GM19463 (cell line): ENCODE measurements at regions not wholly inside any gene's neighbourhood (a gene's known extent, or its start where the extent isn't known, plus 50 kb on each side); places are given as distances from the start of the nearest gene placed in this dataset.

ENCODE experiments used
- ATAC-seq: cut with Tn5 transposase; IDR thresholded peaks from one replicate; pipeline ENCODE4 v1.9.1; 2021; ENCODE audit warnings: mild to moderate bottlenecking, moderate library complexity; ENCODE audit not compliant: unreplicated experiment

DNA sequence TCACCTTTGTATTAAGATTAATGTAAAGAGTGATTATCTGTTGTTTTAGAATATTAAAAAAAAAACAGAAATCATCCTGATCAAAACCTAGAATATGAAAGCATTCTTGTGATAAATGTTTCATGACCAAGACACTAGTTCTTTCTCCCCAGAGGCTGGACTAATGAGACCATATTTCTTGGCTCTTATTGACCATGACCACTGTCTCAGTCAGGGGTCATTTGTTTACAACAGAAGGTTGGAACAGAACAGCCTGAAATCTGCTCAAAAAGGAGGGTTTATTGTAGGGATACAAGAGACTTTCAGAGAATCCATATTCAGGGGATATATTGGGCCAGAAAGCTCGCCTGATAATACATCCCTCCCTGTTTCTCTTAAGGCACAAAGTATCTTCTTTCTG lies 87.7 kb downstream of the TMEM30B start:
- no peak for ATAC-seq

DNA sequence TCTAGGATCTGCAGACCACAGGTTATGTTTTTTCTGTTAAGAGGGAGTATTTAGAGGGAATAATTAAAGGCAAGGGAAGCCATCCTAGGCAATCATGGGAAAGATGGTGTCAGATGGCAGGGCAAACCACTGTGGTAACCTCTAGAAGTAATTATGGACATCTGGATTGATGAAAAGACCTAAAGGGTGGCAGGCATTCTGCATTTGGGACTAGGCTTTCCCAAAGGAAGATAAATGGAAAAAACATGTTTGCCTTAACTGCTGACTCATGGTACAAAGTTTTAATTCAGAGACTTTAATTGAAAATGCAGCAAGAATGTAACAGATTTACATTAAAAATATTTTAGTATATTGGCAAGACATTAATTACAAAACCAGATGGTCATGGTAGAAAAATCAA lies 88.1 kb downstream of the TMEM30B start:
- no peak for ATAC-seq

DNA sequence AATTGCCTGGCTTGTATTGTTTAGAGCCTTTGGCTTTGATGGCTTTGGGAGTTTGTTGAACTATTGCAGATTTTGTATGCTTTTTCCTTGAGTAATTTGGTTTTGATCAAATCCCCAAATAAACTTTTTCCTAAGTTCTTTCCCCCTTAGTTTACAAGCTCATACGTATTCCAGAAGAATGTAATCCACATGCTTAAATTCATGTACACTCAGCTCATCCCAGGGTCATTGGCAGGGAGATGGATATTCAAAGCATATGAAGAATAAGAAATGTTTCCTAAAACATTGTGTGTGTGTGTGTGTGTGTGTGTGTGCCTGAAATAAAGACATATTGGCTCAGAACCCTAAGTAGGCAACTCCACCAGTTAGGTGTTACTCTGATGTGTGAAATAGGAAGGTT lies 89.4 kb downstream of the TMEM30B start:
- ATAC-seq, result no peak

DNA sequence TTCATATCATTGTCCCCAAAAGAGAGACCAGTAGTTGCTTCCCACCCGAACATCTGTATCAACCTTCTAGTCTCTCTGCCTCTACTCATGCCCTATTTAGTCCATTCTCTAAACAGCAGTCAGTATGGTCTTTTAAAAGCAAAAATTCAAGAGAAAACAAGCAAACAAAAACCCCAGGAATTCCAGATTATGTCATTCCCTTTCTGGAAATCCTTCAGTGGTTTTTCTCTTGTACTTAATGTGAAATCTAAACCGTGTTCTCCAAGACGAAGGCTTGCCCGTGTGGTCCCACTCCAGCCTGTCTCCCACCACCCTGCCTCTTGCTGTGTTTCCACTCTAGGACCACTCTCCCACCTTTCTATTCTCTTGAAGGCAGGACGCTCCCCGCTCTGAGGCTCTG lies 90.8 kb downstream of the TMEM30B start:
- no peak for ATAC-seq

DNA sequence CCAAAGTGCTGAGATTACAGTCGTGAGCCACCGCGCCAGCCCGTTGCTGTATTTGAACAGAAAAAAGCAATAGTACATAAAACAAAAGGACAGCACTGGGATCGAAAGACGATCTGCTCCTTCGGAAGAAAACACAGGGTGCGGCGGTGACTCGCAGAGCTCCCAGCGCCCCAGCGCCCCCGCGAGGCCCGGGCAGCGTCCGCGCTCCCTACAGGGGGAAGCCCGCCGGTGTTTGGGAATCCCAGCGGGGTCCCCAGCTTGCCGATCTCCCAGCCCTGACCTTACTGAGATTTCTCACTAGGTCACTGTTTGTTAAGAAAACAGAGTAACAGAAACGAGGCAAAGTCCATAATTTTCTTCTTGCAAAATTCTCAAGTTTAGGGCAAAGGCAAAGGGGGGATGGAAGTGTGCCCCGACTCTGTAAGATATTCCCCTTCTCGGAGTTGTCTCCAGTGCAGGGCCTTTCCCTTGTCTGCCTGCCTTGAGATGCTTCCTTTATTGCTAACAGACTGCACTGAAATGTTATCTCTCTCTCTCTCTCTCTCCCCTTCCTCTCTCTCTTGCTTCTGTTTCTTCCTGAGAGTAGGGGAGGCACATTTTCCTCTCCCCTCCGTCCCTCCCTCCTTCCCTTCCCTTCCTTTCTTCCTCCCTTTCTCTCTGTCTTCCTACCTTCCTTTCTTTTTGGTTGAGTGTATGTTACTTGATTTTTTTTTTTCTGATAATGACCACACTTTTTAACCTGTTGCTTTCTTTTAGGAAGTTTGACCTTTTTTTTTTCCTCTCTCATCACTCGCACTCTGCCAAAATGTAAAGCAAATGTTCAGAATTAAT lies 91.9 kb downstream of the TMEM30B start:
- ATAC-seq, result peak; percentile 72

DNA sequence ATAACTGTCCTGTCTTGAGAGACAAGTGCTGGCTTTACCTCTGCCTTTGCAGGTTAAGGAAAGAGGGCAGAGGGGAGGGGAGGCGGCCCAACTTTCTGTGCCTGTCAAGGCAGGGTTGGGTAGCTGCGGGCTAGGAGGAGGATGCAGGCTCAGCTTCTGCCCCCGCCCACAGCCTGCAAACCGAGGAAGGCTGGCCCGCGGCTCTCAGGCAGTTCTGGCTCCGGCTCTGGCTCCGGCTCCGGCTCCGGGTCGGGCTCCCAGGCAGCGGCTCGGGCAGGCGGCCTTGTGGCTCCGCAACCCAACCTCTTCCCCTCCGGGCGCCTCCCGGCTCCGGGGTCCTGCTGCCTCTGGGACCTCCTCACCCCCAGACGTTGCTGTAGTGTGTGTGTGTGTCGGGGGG lies 92.9 kb downstream of the TMEM30B start:
- no peak for ATAC-seq

DNA sequence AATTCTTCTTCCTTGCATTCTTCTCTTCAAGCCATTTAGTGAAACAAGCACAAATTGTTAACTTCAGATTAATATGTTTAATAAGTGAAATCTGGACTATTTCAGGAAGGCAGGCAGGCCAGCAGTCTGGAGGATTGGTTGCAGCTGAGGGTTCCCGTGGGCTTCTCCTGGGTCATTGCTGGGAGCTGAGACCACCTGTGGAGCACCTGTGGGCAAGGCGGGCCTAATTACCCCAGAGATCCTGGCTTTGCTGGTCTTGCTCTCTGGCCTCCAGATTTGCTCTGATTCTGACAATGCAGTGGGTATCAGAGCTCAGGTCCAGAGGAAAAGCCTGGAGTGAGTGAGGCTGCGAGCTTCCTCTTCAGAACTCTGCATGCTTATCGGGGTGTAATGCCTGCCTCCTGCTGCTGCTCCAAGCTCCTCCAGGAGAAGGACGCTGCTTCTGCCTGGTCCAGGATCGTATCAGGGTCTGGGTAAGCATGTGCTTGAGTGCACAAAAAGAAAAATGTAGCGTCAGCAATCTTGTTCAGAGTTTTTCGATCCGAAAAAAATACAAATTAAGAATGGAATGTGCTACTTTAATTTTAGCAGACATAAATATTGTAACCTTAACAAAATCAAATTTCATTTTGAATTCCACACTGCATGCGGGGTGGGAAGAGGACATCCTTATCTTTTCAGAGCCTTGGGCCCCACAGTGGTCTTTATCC lies 93.8 kb downstream of the TMEM30B start:
- no peak for ATAC-seq

DNA sequence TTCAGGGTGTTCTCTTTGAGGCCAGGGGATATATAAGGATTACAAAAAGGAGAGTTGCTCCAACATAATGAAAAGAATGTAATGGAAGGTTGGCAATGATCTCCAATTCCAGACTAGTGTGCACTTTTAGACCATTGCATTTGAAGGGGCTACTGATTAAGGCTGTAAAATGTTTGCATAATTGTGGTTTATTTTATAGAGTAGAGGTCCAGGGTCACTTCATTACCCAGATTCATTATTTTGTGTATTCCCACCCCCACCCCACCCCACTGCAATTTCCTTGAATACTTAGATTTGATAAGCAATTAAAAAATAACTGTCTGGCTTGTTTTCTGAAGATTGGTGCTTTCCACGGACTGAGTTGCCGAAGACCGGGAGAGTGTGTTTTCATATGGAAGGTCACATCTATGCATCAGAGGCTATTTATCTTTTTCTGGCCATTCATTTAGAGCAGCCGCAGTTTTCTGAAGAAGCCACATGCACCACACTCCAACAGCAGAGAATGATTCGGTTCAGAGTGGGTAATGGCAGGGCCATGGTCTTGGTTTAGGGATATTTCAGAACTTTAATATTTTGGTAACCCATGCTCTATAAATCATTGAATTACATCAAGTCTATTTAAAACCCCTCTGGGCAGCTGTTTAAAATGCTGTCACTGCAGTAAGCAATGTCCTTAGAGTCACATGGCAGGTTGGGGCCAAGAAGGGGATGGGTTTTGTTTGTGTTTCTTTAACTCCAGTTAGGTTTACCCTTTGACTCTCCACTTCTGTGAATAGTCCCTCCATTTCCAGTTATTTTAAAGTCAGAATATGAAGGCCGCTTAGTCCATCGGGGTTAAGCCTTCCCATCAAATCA lies 94.6 kb downstream of the TMEM30B start:
- no peak for ATAC-seq

DNA sequence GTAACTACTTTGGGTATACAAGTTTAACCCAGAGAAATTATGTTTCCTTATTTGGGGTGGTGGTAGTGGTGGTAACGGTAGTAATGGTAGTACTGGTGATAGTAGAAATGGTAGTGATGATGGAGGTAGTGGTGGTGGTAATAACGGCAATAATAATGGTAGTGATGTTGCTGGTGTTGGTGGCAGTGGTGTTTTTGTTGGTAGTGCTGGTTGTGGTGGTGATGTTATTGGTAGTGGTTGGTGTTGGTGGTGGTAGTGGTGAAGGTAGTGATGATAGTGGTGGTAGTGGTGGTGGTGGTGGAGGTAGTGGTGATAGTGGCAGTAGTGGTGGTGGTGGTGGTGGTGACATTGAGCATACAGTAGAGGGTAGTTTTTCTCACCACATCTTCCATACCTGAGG lies 95.6 kb downstream of the TMEM30B start:
- ATAC-seq, result no peak

DNA sequence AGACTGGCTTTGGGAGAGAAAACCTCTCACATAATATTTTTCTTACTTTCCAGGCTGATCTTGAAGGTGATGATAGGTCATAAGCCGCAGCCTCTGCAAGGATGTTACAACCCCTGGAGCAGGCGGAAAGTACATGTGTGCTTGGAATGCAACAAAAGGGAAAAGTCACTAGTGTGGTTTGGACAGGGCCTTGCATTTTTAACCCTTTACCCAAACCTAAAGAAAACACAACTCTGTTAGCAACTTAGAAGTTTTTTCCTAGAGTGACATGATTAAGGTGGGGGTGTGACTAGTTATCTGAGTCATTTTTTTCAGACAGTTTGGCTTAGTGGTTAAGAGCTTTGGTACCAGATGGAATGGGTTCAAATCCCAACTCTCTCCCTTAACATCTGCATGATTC lies 97.0 kb downstream of the TMEM30B start:
- ATAC-seq, result no peak

DNA sequence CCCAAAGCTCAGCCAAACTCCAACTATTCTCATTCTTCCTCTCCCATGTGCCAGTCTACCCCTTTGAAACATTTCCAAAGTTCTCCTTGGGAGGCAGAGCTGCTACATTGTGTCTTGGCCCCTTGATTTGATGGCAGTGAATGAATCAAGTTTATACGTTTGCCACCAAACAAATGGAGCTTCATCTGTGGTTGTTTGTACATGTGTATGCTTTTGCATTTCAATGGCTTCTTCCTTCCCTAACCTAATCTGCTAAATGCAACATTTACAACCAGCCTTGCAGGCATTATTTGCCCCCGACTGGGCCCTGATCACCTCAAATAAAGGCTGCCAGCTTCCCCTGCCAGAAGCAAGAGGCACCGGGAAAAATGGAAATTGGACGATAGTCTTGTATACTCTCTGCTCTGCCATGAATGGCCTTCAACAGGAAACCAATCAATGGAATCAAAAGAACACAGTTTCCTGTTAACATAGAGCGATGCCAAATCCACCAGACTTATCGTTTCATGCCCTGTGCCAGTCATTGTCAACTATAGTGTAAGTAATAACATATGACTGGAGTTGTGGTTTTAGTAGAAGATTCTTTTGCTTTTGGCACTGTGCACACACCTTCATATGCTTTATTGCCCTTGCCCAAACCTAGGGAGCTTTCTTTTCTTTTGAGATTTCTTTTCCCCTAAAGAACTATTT lies 97.8 kb downstream of the TMEM30B start:
- no peak for ATAC-seq

DNA sequence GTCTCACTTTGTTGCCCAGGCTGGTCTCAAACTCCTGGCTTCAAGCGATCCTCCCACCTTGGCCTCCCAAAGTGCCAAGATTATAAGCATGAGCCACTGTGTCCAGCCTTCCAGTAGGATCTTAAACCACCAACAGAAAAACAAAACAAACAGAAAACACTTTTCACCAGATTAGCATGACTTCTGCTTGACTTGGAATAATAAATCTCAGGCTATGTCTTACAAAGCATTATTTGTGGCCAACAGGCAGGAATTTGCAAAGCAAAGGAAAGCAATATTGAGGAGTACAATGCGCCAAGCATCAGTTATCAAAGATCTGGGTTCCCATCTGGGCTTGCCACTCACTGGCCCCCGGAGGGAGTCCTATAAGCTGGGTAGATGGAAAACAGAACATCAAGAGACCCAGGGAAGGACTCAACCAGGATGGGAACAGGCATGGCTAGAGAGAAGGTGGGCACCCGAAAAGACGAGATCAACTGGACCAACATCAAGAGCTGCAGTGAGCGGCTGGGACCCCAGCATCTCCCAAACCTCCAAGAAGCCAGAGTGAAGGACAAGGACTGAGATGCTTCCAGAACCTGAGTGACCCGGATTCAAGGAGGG lies 101.2 kb downstream of the TMEM30B start:
- ATAC-seq, result no peak

DNA sequence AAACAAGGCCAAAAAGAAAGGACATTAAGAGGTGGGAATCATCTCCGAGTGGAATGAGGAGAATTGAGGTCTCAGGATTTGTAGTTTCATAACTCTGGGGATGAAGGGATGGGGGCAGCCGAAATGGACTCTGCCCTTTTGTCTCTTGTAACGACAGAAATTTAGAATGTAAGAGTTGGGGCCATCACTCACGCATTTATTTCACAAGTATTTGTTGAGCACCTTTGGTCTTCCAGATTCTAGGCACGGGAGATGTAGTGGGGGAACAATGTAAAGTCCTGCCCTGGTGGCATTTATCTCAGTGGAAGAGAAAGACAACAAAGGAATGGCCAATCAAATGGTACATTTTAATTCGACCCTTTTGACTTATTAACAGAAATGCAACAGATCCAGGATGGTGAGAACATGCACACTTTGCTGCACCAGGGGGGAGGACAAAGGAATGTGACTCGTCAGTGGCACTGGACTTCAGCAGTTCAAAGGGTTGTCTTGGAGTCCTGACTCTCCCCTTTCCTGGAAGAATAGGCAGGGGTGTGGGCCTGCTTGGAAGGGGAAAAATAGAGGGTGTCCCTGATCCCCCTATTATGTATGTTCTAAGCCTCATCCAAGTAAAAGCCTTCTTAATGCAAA lies 102.0 kb downstream of the TMEM30B start:
- no peak for ATAC-seq

DNA sequence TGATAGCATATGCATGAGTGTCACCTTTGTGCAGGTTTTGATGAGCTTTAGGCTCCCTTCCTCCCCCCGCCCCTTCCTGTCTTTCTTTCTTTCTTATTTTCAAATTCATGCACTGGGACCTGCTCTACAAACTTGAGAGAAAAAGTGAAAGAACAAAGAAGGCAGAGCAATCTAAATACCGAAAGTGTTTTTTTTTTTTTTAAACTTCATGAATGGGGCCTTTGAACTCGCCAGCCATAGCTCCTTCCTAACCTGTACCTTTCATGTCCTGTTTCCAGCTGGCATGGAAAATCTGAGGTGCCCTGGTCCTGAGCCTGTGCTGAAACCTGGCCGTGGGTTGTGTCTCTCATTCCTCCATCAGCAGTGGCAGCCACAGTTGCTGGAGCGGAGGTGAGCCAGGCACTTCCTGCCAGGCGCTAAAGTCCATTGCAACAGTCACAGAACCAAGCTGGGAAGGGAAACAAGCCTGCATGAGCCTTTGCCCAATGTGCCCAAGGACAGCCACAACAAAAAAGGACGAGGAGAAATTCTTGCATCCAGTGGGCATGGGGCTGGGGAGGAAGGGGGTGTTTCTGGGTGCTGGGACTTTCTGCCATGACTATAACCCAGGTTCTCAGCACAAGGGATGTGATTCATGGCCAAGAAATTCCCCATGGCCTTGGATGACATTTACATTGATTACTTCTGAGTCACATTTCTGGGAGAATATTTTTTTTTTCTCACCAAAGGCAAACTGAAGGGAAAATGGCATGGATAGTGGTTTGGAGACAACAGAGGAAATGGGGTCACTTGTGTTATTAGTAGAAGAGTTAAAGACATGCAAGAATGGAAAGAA lies 102.7 kb downstream of the TMEM30B start:
- ATAC-seq, result peak; percentile 47

DNA sequence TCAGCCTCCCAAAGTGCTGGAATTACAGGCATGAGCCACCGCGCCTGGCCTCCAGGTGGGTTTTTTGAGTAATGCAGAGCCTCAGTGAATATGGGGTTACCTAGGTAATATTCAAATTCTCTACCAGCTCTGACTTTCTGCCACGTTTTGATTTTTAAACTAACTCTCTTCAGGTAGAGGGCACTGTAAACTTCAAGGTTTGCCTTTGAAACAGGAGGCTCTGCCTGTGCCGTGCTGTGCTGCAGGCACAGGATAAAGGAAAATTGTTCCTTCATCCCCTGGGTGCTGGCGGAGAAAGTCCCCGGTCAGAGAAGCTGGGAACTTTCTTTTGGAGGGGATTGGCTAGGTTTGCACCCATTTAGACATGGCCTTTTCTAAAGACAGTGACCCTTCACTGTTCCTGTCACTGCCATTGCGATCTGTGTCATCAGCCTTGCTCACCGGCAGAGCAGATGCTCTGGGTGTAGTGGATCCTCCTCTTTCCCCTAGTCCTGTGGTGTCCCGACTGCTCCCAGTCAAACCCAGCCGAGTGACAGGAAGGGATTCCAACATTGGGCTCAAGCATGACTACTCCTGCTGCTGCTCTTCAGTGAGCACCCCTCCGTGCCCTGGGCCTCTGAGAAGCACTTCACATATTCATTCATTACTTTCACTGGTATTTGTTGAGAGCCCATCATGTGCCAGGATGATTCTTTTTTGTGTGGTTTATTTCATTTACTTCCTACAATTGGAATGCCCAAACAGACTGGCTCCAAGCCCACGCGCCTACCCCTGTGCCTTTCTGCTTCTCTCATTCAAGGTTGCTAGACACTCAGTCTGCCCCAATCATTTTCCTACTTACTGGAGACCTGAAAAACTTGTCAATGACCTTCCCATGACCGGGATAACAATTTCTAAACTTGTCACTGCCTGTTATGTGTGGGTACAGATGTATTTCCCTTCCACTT lies 103.6 kb downstream of the TMEM30B start:
- no peak for ATAC-seq

DNA sequence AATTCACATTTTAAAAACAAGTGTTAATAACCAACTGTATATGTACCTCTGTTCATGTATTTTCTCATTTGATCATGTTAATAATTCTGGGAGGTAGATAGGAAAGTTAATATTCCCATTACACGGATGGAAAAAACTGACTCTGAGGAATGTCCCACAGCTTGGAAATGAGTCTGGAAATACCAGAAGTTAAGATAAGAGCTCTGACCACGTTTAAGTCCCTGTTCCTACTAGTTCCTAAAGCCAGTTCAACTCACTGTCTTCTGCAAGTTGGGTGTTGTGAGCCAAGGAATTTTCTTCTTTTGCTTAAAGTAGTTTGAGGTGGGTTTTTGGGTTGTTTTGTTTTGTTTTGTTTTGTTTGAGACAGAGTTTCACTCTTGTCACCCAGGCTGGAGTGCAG lies 104.5 kb downstream of the TMEM30B start:
- ATAC-seq, result no peak

DNA sequence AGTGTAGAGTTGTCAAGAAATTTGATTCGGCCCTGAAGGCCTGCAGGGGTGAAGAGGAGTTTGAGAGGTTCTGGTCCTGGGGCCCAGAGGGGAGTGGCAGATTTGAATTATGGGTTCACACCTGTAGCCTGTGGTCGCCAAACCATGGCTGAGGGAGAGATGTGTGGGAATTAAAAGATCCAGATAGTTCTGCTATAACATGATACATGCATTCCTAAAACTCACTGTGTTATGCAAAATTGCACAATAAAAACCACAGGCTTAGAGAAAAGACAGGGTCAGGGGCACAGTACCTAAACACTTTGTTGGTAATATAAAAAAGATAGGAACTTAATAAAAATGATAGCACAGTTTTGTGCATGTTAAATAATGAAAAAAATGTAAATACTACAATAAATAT lies 106.2 kb downstream of the TMEM30B start:
- no peak for ATAC-seq

DNA sequence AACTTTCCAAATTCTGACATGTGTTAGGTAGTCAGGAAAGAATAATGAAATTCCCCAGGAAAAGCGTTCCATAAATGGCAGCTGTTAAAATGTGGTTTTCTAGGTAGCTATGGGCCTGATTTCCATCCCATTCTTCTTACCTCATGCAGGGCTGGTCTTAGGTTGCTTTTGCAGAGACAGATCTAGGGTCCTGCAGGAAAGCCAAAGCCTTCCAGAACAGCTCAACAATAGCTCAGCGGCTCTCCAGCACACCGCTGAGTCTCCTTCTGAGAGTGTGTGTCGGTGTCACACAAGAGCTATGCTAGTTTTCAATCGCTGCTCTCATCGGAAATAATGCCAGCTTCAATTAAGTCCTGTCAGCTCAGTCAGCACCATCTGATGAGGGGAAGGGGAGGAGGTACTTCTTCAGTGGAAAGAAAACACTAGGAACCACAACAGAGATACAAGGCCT lies 106.7 kb downstream of the TMEM30B start:
- no peak for ATAC-seq
